ENCODE measurements at regions not wholly inside any gene's neighbourhood (a gene's known extent, or its start where the extent isn't known, plus 50 kb on each side); places are given as distances from the start of the nearest gene placed in this dataset.

- TF ChIP-seq CTCF (IDR thresholded peaks at IDR 0.05; ENCODE audit: borderline replicate concordance, insufficient read depth, low read depth, low read length) = no peak
Observed at GRCh38 chr6:4185419-4185818, 50.0 kb upstream of the ECI2 start.

More at GRCh38 chr6:4185419-4185818, 50.0 kb upstream of the ECI2 start:
- no peak overlapping the region for H3K4me3 ChIP-seq (ENCODE audit: low read depth, low read length)

Measured in GM12875 (cell line).